OCI-LY7 (cell line): ENCODE measurements at regions not wholly inside any gene's neighbourhood (a gene's known extent, or its start where the extent isn't known, plus 50 kb on each side); places are given as distances from the start of the nearest gene placed in this dataset.

Source experiments
- CTCF ChIP-seq: fragments of 200-600 bp; sonication (generic); conservative IDR thresholded peaks from 2 replicates; pipeline ENCODE4 v1.5.1; 2014; ENCODE audit warnings: mild to moderate bottlenecking, antibody characterized with exemption, low read length, moderate library complexity, mixed read lengths
- EZH2phosphoT487 ChIP-seq: fragments of 200-600 bp; sonication (generic); IDR thresholded peaks from 2 replicates; pipeline ENCODE4 v1.6.1; 2018; ENCODE audit warnings: low read depth, borderline replicate concordance, mild to moderate bottlenecking, mixed run types, antibody characterized with exemption, low read length, moderate library complexity, mixed read lengths

GRCh38 chr2:58805126-58805525 is 564.0 kb upstream of the FANCL start:
- no peak for TF ChIP-seq CTCF
- no peak for TF ChIP-seq EZH2phosphoT487
